ENCODE measurements at regions not wholly inside any gene's neighbourhood (a gene's known extent, or its start where the extent isn't known, plus 50 kb on each side); places are given as distances from the start of the nearest gene placed in this dataset.

DNA sequence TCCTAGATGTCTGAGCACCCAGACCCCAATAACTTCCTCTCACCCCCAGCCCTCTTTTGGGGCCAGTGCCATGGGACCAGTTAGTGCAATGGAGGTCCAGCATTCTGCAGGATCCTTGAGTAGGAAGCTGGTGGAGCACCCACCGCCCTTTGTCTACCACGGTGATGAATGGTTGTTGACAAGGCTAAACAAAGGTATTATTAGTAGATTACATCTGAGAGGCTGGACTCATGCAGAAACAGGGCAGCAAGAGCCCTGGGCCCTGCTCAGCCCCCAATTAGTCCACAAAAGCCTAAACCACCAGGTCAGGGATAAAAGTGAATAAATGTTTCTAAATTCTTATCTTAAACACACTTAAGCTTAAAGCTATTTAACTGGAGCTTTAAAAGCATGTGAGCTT lies 196.5 kb upstream of the TSHZ3 start:
- H2AFZ ChIP-seq (ENCODE audit: low read length) = no peak overlapping the region
- H4K8ac ChIP-seq (ENCODE audit: low read depth, low read length) = no peak overlapping the region
- no peak for DNase-seq (ENCODE audit: low spot score)
- no peak overlapping the region for H3K18ac ChIP-seq (ENCODE audit: low read length)
- no peak overlapping the region for H3K9ac ChIP-seq (ENCODE audit: low read depth, low read length, poor library complexity)
- no peak overlapping the region for H3K27ac ChIP-seq (replicated peaks; ENCODE audit: low read length)
- no peak overlapping the region for H3K23ac ChIP-seq (ENCODE audit: low read depth, low read length, poor library complexity)
- H3K14ac ChIP-seq (ENCODE audit: low read length) = no peak overlapping the region
- no CpG with 5 or more reads among the region's 2 CpGs for WGBS, 2 donors (ENCODE audit: extremely low coverage in 2 of 2, insufficient read length in 2 of 2, insufficient replicate concordance in 1 of 2)
- H3K9me3 ChIP-seq (replicated peaks in 1 of 2; ENCODE audit: control insufficient read depth in 2 of 2, insufficient read depth in 1 of 2, low read depth in 1 of 2, low read length in 2 of 2) = no peaks in the 10 kb centered on the region
- no peak overlapping the region for H2BK15ac ChIP-seq (ENCODE audit: low read length)
- no peak overlapping the region for H2BK12ac ChIP-seq (ENCODE audit: low read length)
- no peak overlapping the region for H2AK5ac ChIP-seq (ENCODE audit: low read depth, low read length)
- no peaks in the 10 kb centered on the region for H3K27me3 ChIP-seq (ENCODE audit: control insufficient read depth in 3 of 3, insufficient read depth in 3 of 3, low read depth in 1 of 3, low read length in 3 of 3)
- no peaks in the 10 kb centered on the region for H3K36me3 ChIP-seq (replicated peaks in 1 of 2; ENCODE audit: control insufficient read depth in 2 of 2, insufficient read depth in 2 of 2, low read length in 2 of 2)
- H3K4me3 ChIP-seq (ENCODE audit: low read length in 2 of 2) = no peak overlapping the region
- H4K91ac ChIP-seq (ENCODE audit: low read depth, low read length, poor library complexity) = no peak overlapping the region
- H3K4me1 ChIP-seq (ENCODE audit: control insufficient read depth in 2 of 2, insufficient read depth in 1 of 2, low read depth in 1 of 2, low read length in 2 of 2) = peaks cover 0 to 3% of the 10 kb centered on the region in 2 donors
- H3K4me2 ChIP-seq (ENCODE audit: insufficient read depth, low read length, poor library complexity, severe bottlenecking) = no peak overlapping the region
- no peaks in the 10 kb centered on the region for H3K79me1 ChIP-seq (ENCODE audit: low read depth, low read length)
- no peak overlapping the region for H3K4ac ChIP-seq (ENCODE audit: low read length)
- H2BK5ac ChIP-seq (ENCODE audit: low read length) = no peak overlapping the region
- no peak overlapping the region for H2BK120ac ChIP-seq (ENCODE audit: low read depth, low read length)

DNA sequence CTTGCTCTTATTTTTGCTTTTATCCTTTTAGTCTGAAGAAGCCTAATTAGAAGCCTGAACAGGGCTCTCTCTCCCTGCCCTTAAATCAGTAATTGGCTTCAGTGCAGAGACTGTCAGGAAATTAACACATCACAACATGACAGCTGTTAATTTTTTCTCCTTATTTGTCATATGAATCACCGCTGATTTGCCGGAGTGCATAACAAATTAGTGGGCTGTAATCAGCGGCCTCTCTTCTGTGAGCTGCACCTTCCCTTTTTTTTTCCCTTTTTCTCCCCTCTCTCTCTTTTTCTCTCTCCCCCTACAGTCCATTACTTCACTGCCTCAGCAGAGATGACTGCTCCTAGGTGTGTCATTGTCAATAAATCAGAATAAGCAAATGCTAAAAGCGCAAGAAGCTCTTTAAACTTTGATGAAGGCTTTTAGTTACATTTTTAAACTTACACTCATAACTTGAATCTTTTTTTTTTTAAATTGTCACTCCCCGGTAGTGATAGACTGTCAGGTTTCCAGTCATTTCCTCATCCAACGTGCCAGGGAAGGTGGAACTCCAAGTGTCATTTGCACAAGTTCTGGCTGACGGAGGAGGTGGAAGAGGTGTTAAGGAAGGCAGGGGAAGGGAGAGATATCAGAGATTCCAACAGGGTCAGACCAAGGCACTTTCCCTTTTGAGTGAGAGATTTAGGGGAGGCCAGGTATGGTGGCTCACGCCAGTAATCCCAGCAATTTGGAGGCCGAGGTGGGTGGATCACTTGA lies 197.1 kb upstream of the TSHZ3 start:
- H2BK5ac ChIP-seq (ENCODE audit: low read length) = no peak overlapping the region
- DNase-seq (ENCODE audit: low spot score) = peak; percentile 6
- H4K91ac ChIP-seq (ENCODE audit: low read depth, low read length, poor library complexity) = no peak overlapping the region
- no peak overlapping the region for H2BK15ac ChIP-seq (ENCODE audit: low read length)
- H3K18ac ChIP-seq (ENCODE audit: low read length) = no peak overlapping the region
- peaks cover 0 to 3% of the 10 kb centered on the region in 2 donors for H3K4me1 ChIP-seq (ENCODE audit: control insufficient read depth in 2 of 2, insufficient read depth in 1 of 2, low read depth in 1 of 2, low read length in 2 of 2)
- no peak overlapping the region for H4K8ac ChIP-seq (ENCODE audit: low read depth, low read length)
- no peak overlapping the region for H2BK12ac ChIP-seq (ENCODE audit: low read length)
- no peak overlapping the region for H3K27ac ChIP-seq (replicated peaks; ENCODE audit: low read length)
- no peak overlapping the region for H2AK5ac ChIP-seq (ENCODE audit: low read depth, low read length)
- H3K9ac ChIP-seq (ENCODE audit: low read depth, low read length, poor library complexity) = no peak overlapping the region
- no CpG with 5 or more reads among the region's 9 CpGs for WGBS, 2 donors (ENCODE audit: extremely low coverage in 2 of 2, insufficient read length in 2 of 2, insufficient replicate concordance in 1 of 2)
- H3K36me3 ChIP-seq (replicated peaks in 1 of 2; ENCODE audit: control insufficient read depth in 2 of 2, insufficient read depth in 2 of 2, low read length in 2 of 2) = no peaks in the 10 kb centered on the region
- H3K4me3 ChIP-seq (ENCODE audit: low read length in 2 of 2) = no peak overlapping the region
- no peak overlapping the region for H3K14ac ChIP-seq (ENCODE audit: low read length)
- no peaks in the 10 kb centered on the region for H3K79me1 ChIP-seq (ENCODE audit: low read depth, low read length)
- no peaks in the 10 kb centered on the region for H3K27me3 ChIP-seq (ENCODE audit: control insufficient read depth in 3 of 3, insufficient read depth in 3 of 3, low read depth in 1 of 3, low read length in 3 of 3)
- no peak overlapping the region for H3K4me2 ChIP-seq (ENCODE audit: insufficient read depth, low read length, poor library complexity, severe bottlenecking)
- H2BK120ac ChIP-seq (ENCODE audit: low read depth, low read length) = no peak overlapping the region
- no peak overlapping the region for H2AFZ ChIP-seq (ENCODE audit: low read length)
- H3K23ac ChIP-seq (ENCODE audit: low read depth, low read length, poor library complexity) = no peak overlapping the region
- H3K4ac ChIP-seq (ENCODE audit: low read length) = no peak overlapping the region
- no peaks in the 10 kb centered on the region for H3K9me3 ChIP-seq (replicated peaks in 1 of 2; ENCODE audit: control insufficient read depth in 2 of 2, insufficient read depth in 1 of 2, low read depth in 1 of 2, low read length in 2 of 2)

DNA sequence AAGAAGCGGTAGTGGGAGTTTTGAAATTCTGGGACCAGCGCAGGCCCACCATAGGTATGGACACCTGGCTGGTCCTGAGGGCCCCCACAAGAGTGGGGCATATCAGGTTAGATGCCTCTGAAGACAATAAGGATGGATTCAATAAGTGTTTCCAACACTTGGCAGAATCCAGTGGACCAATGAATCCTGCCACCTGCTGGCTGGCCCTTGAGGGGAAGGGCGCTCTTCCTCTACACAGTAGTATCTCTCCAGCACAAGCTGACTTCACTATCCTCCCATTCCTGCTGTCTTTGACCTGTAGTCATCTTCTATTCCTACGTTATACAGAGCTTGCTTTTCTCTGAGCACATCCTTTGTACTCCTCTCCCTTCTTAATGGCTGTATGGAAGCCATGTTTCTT lies 199.7 kb upstream of the TSHZ3 start:
- Histone ChIP-seq H4K91ac (ENCODE audit: low read depth, low read length, poor library complexity) (no peak overlapping the region), H2BK12ac (ENCODE audit: low read length) (no peak overlapping the region), H3K14ac (ENCODE audit: low read length) (no peak overlapping the region), H3K9ac (ENCODE audit: low read depth, low read length, poor library complexity) (no peak overlapping the region), H3K79me1 (ENCODE audit: low read depth, low read length) (no peaks in the 10 kb centered on the region), H3K9me3 (replicated peaks in 1 of 2; ENCODE audit: control insufficient read depth in 2 of 2, insufficient read depth in 1 of 2, low read depth in 1 of 2, low read length in 2 of 2) (no peaks in the 10 kb centered on the region), H3K36me3 (replicated peaks in 1 of 2; ENCODE audit: control insufficient read depth in 2 of 2, insufficient read depth in 2 of 2, low read length in 2 of 2) (no peaks in the 10 kb centered on the region), H3K4me3 (ENCODE audit: low read length in 2 of 2) (no peak overlapping the region), H3K23ac (ENCODE audit: low read depth, low read length, poor library complexity) (no peak overlapping the region), H2AFZ (ENCODE audit: low read length) (no peak overlapping the region), H3K4me2 (ENCODE audit: insufficient read depth, low read length, poor library complexity, severe bottlenecking) (no peak overlapping the region), H2BK5ac (ENCODE audit: low read length) (no peak overlapping the region), H3K27ac (replicated peaks; ENCODE audit: low read length) (no peak overlapping the region), H3K18ac (ENCODE audit: low read length) (no peak overlapping the region), H2BK120ac (ENCODE audit: low read depth, low read length) (no peak overlapping the region), H4K8ac (ENCODE audit: low read depth, low read length) (no peak overlapping the region), H2BK15ac (ENCODE audit: low read length) (no peak overlapping the region), H3K27me3 (ENCODE audit: control insufficient read depth in 3 of 3, insufficient read depth in 3 of 3, low read depth in 1 of 3, low read length in 3 of 3) (no peaks in the 10 kb centered on the region), H2AK5ac (ENCODE audit: low read depth, low read length) (no peak overlapping the region), H3K4me1 (ENCODE audit: control insufficient read depth in 2 of 2, insufficient read depth in 1 of 2, low read depth in 1 of 2, low read length in 2 of 2) (peaks cover 0 to 3% of the 10 kb centered on the region in 2 donors), H3K4ac (ENCODE audit: low read length) (no peak overlapping the region)
- WGBS, 2 donors (ENCODE audit: extremely low coverage in 2 of 2, insufficient read length in 2 of 2, insufficient replicate concordance in 1 of 2) = no CpG with 5 or more reads among the region's 4 CpGs
- no peak for DNase-seq (ENCODE audit: low spot score)

DNA sequence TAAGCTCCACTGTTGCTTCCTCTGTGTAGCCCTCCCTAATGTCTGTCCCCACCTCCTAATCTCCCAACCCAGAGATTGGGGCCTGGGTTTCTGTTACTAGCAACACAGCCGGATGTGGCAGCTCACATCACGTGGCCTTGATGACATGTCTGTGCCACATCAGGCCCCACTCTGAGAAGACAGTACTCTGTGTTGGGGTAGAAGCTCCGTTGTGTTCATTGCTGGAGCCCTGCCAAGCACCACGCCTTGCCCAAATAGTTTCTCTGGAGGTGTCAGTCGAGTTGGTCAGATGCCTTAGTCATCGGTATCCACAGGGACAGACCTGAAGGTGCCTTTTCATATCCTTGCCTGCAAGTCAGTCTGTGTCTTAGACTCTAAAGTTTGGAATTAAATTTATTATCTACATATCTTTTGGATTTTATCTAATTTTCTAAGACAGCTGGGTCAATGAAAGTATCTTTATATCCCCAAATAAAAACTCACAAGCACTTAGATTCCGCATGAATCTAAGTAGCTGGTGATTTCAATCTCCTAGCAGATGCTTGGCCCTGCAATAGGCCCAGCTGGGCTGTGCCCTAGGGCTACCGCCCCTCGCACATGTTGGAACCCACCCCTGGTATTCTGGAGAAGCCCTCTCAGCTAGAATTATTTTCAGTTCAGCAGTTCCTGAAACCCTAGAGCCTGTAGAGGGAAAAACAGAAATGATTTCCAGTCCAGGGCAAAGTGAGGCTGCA lies 204.0 kb upstream of the TSHZ3 start:
- H3K9me3 ChIP-seq (replicated peaks in 1 of 2; ENCODE audit: control insufficient read depth in 2 of 2, insufficient read depth in 1 of 2, low read depth in 1 of 2, low read length in 2 of 2) = no peaks in the 10 kb centered on the region
- H3K36me3 ChIP-seq (replicated peaks in 1 of 2; ENCODE audit: control insufficient read depth in 2 of 2, insufficient read depth in 2 of 2, low read length in 2 of 2) = no peaks in the 10 kb centered on the region
- H2BK5ac ChIP-seq (ENCODE audit: low read length) = no peak overlapping the region
- H3K27me3 ChIP-seq (ENCODE audit: control insufficient read depth in 3 of 3, insufficient read depth in 3 of 3, low read depth in 1 of 3, low read length in 3 of 3) = no peaks in the 10 kb centered on the region
- no peak overlapping the region for H3K9ac ChIP-seq (ENCODE audit: low read depth, low read length, poor library complexity)
- H3K4me1 ChIP-seq (ENCODE audit: control insufficient read depth in 2 of 2, insufficient read depth in 1 of 2, low read depth in 1 of 2, low read length in 2 of 2) = no peaks in the 10 kb centered on the region
- H2BK120ac ChIP-seq (ENCODE audit: low read depth, low read length) = no peak overlapping the region
- no peak overlapping the region for H2BK12ac ChIP-seq (ENCODE audit: low read length)
- H2AK5ac ChIP-seq (ENCODE audit: low read depth, low read length) = no peak overlapping the region
- no peak for DNase-seq (ENCODE audit: low spot score)
- no peak overlapping the region for H2AFZ ChIP-seq (ENCODE audit: low read length)
- no peak overlapping the region for H3K4ac ChIP-seq (ENCODE audit: low read length)
- no CpG with 5 or more reads among the region's 9 CpGs for WGBS, 2 donors (ENCODE audit: extremely low coverage in 2 of 2, insufficient read length in 2 of 2, insufficient replicate concordance in 1 of 2)
- no peak overlapping the region for H3K18ac ChIP-seq (ENCODE audit: low read length)
- no peak overlapping the region for H3K14ac ChIP-seq (ENCODE audit: low read length)
- H4K8ac ChIP-seq (ENCODE audit: low read depth, low read length) = no peak overlapping the region
- H3K79me1 ChIP-seq (ENCODE audit: low read depth, low read length) = no peaks in the 10 kb centered on the region
- H3K4me2 ChIP-seq (ENCODE audit: insufficient read depth, low read length, poor library complexity, severe bottlenecking) = no peak overlapping the region
- no peak overlapping the region for H3K4me3 ChIP-seq (ENCODE audit: low read length in 2 of 2)
- H3K23ac ChIP-seq (ENCODE audit: low read depth, low read length, poor library complexity) = no peak overlapping the region
- H2BK15ac ChIP-seq (ENCODE audit: low read length) = no peak overlapping the region
- H4K91ac ChIP-seq (ENCODE audit: low read depth, low read length, poor library complexity) = no peak overlapping the region
- H3K27ac ChIP-seq (replicated peaks; ENCODE audit: low read length) = no peak overlapping the region

All from neuronal stem cell (in vitro differentiated cells).